Endothelial cell (in vitro differentiated cells): ENCODE measurements at regions not wholly inside any gene's neighbourhood (a gene's known extent, or its start where the extent isn't known, plus 50 kb on each side); places are given as distances from the start of the nearest gene placed in this dataset.

Experiments used
- DNase-seq: peaks from one replicate; pipeline ENCODE4 v3.0.0; 2021; ENCODE audit warnings: low spot score
- H3K27ac Mint-ChIP-seq: one replicate; pipeline ENCODE4 v1.8.0; 2021; ENCODE audit warnings: mixed read lengths, inconsistent platforms; ENCODE audit not compliant: unreplicated experiment
- H3K27me3 Mint-ChIP-seq: one replicate; pipeline ENCODE4 v1.8.0; 2021; ENCODE audit warnings: mild to moderate bottlenecking, moderate library complexity, mixed read lengths, inconsistent platforms; ENCODE audit not compliant: unreplicated experiment
- H3K36me3 Mint-ChIP-seq: one replicate; pipeline ENCODE4 v1.8.0; 2021; ENCODE audit warnings: mild to moderate bottlenecking, low read depth, mixed read lengths, inconsistent platforms; ENCODE audit not compliant: unreplicated experiment
- H3K4me1 Mint-ChIP-seq: one replicate; pipeline ENCODE4 v1.8.0; 2021; ENCODE audit warnings: mild to moderate bottlenecking, mixed read lengths, inconsistent platforms; ENCODE audit not compliant: unreplicated experiment
- H3K4me3 Mint-ChIP-seq: one replicate; pipeline ENCODE4 v1.8.0; 2021; ENCODE audit warnings: mild to moderate bottlenecking, mixed read lengths, inconsistent platforms; ENCODE audit not compliant: unreplicated experiment
- H3K9me3 Mint-ChIP-seq: one replicate; pipeline ENCODE4 v1.8.0; 2021; ENCODE audit warnings: mixed read lengths, inconsistent platforms; ENCODE audit not compliant: unreplicated experiment
- TF ChIP-seq, protein P1 (sequence below): fragments of 200-600 bp; sonication (generic); IDR thresholded peaks from one replicate; pipeline ENCODE4 v1.5.0; 2021; ENCODE audit warnings: antibody characterized with exemption; ENCODE audit not compliant: unreplicated experiment

DNA sequence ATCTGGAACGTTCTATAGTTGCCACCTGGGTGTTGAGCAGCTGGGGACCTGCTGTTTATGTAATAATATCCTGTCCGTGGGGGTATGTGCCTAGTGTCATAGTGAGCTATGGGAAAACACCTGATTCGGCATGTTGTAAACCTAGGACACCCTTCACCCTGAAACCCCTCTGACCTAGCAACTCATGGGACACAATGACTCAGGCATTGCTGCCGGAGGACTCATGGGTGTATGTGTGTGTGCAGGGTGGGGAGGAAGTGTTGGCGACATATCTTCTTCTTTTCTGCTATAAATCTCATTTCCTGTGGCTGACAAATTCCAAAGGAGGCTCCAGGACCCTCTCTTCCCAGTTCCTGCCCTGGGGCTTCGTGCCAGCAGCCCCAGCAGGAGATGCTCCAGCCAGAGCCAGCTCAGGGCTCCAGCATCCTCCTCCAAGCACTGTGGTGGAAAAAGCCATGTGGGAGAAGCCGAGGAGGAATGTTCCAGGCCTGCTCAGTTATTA, 77.0 kb upstream of the PODXL start:
- Mint-ChIP-seq H3K27ac (no peak overlapping the region), H3K4me1 (peaks cover 6% of the 10 kb centered on the region), H3K4me3 (no peak overlapping the region), H3K36me3 (peaks cover 3% of the 10 kb centered on the region), H3K9me3 (no peaks in the 10 kb centered on the region), H3K27me3 (peaks cover 8% of the 10 kb centered on the region)
- TF ChIP-seq, protein P1, sequence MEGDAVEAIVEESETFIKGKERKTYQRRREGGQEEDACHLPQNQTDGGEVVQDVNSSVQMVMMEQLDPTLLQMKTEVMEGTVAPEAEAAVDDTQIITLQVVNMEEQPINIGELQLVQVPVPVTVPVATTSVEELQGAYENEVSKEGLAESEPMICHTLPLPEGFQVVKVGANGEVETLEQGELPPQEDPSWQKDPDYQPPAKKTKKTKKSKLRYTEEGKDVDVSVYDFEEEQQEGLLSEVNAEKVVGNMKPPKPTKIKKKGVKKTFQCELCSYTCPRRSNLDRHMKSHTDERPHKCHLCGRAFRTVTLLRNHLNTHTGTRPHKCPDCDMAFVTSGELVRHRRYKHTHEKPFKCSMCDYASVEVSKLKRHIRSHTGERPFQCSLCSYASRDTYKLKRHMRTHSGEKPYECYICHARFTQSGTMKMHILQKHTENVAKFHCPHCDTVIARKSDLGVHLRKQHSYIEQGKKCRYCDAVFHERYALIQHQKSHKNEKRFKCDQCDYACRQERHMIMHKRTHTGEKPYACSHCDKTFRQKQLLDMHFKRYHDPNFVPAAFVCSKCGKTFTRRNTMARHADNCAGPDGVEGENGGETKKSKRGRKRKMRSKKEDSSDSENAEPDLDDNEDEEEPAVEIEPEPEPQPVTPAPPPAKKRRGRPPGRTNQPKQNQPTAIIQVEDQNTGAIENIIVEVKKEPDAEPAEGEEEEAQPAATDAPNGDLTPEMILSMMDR = no peak
- DNase-seq = no peak

- peaks cover 13% of the 10 kb centered on the region for H3K27me3 Mint-ChIP-seq
- no peak overlapping the region for H3K27ac Mint-ChIP-seq
- no peaks in the 10 kb centered on the region for H3K9me3 Mint-ChIP-seq
- no peak for DNase-seq
- TF ChIP-seq, protein P1 = no peak
- H3K4me1 Mint-ChIP-seq = peaks cover 16% of the 10 kb centered on the region
- H3K4me3 Mint-ChIP-seq = no peak overlapping the region
- no peaks in the 10 kb centered on the region for H3K36me3 Mint-ChIP-seq
Observed at GRCh38 chr7:131630427-131630826, 74.0 kb upstream of the PODXL start.

DNA sequence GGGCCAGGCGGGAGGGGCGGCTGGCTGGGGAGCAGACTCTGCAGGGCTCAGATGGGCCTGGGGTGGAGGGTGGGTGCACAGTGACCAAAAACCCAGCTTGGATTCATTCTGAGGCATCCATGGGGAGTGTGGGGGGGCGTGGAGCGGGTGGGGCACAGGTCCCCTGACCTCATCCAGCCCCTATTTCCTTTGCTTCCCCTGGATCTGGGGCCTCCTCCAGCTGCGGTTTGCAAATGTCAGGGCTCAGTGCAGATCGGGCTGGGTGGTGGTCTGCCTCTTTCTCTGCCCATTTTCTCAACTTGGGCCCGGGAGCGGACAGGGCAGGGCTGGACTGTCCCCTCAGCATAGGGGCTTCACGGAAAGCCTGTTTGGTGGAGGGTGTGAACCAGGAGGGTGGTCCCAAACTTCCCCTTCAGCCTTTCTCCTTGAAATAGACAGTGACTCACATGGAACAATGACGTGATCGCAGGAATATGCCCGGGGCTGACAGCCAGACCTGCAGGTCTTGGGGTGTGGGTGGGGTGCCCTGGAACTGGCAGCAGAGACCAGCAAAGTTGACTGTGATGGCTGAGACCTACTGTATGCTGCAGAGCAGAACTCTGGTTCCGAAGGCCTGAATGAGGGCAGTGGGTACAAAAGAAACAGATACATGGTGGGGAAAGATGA, 72.9 kb upstream of the PODXL start:
- Mint-ChIP-seq H3K27ac (no peak overlapping the region), H3K9me3 (no peaks in the 10 kb centered on the region), H3K4me1 (peaks cover 16% of the 10 kb centered on the region), H3K36me3 (no peaks in the 10 kb centered on the region), H3K27me3 (peaks cover 13% of the 10 kb centered on the region), H3K4me3 (no peak overlapping the region)
- TF ChIP-seq, protein P1 = no peak
- DNase-seq = no peak

DNA sequence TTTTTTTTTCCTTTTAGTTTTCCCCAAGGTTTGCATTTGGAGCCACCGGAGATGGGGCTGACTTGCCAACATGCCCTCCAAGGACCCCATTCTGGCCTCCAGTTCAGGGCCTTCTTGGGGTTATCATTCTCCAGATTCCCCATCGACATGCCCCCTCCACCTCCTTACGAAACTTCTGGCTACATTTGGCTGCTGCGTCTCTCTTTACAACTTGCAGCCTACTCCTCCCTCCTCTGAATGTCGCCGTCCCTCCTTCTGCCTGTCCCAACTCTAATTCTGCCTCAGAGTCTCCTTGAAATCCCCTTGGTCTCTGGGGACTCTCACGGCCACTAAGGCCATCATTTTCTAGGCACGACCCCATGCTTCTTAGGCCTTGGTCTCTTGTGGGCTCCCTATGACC, 72.2 kb upstream of the PODXL start:
- no peak overlapping the region for H3K27ac Mint-ChIP-seq
- TF ChIP-seq, protein P1 = no peak
- H3K36me3 Mint-ChIP-seq = no peaks in the 10 kb centered on the region
- H3K4me1 Mint-ChIP-seq = peaks cover 17% of the 10 kb centered on the region
- no peak overlapping the region for H3K4me3 Mint-ChIP-seq
- peaks cover 13% of the 10 kb centered on the region for H3K27me3 Mint-ChIP-seq
- DNase-seq = no peak
- no peaks in the 10 kb centered on the region for H3K9me3 Mint-ChIP-seq

- Mint-ChIP-seq H3K9me3 (no peaks in the 10 kb centered on the region), H3K4me3 (no peak overlapping the region), H3K36me3 (no peaks in the 10 kb centered on the region), H3K27me3 (peaks cover 15% of the 10 kb centered on the region), H3K27ac (no peak overlapping the region), H3K4me1 (peaks cover 19% of the 10 kb centered on the region)
- no peak for DNase-seq
- TF ChIP-seq, protein P1 = no peak
Observed at GRCh38 chr7:131627735-131628190, 71.3 kb upstream of the PODXL start.
